HG03066 (cell line): ENCODE measurements at regions not wholly inside any gene's neighbourhood (a gene's known extent, or its start where the extent isn't known, plus 50 kb on each side); places are given as distances from the start of the nearest gene placed in this dataset.
"Not testable (repeated sequence)": the region's sequence is repeated elsewhere in the genome, so short reads cannot be mapped to it uniquely, and the experiment has no call there.

Experiments used
- ATAC-seq: cut with Tn5 transposase; IDR thresholded peaks from one replicate; pipeline ENCODE4 v1.9.1; 2021; ENCODE audit warnings: low read depth; ENCODE audit not compliant: unreplicated experiment

GRCh38 chr4:160537681-160538080, 1434.8 kb downstream of the RAPGEF2 start:
- ATAC-seq = no peak

- no peak for ATAC-seq
Measured at GRCh38 chr4:160546201-160546600, 1443.3 kb downstream of the RAPGEF2 start.

- not testable (repeated sequence) for ATAC-seq
Measured at GRCh38 chr4:160549951-160550519, 1447.2 kb downstream of the RAPGEF2 start.

GRCh38 chr4:160562661-160563060, 1459.8 kb downstream of the RAPGEF2 start:
- ATAC-seq = no peak

- ATAC-seq = no peak
Measured at GRCh38 chr4:160563552-160564282, 1460.8 kb downstream of the RAPGEF2 start.

GRCh38 chr4:160567634-160568033, 1464.8 kb downstream of the RAPGEF2 start:
- ATAC-seq = no peak

GRCh38 chr4:160570271-160570670, 1467.4 kb downstream of the RAPGEF2 start:
- no peak for ATAC-seq

GRCh38 chr4:160574272-160574671, 1471.4 kb downstream of the RAPGEF2 start:
- not testable (repeated sequence) for ATAC-seq

- ATAC-seq = no peak
Measured at GRCh38 chr4:160580581-160580980, 1477.7 kb downstream of the RAPGEF2 start.

- ATAC-seq = no peak
Measured at GRCh38 chr4:160592258-160592657, 1489.4 kb downstream of the RAPGEF2 start.

GRCh38 chr4:160595646-160596045, 1492.8 kb downstream of the RAPGEF2 start:
- no peak for ATAC-seq

- no peak for ATAC-seq
Measured at GRCh38 chr4:160604541-160604940, 1501.7 kb downstream of the RAPGEF2 start.

- ATAC-seq = no peak
Measured at GRCh38 chr4:160611181-160611580, 1508.3 kb downstream of the RAPGEF2 start.

- no peak for ATAC-seq
Measured at GRCh38 chr4:160631044-160631443, 1528.2 kb downstream of the RAPGEF2 start.

- no peak for ATAC-seq
Measured at GRCh38 chr4:160652790-160653189, 1511.0 kb downstream of the FSTL5 start.

GRCh38 chr4:160675550-160675949, 1488.2 kb downstream of the FSTL5 start:
- ATAC-seq = no peak

GRCh38 chr4:160685729-160686128, 1478.1 kb downstream of the FSTL5 start:
- no peak for ATAC-seq

GRCh38 chr4:160701671-160702070, 1462.1 kb downstream of the FSTL5 start:
- ATAC-seq = no peak

- no peak for ATAC-seq
Measured at GRCh38 chr4:160709026-160709425, 1454.8 kb downstream of the FSTL5 start.

- ATAC-seq = no peak
Measured at GRCh38 chr4:160709546-160709945, 1454.3 kb downstream of the FSTL5 start.

GRCh38 chr4:160716551-160716950, 1447.2 kb downstream of the FSTL5 start:
- ATAC-seq = no peak

GRCh38 chr4:160717848-160718247, 1446.0 kb downstream of the FSTL5 start:
- no peak for ATAC-seq
